Activated T-helper 1 cell treated with anti-CD3 and anti-CD28 coated beads, Interleukin-12 subunit alpha, Interleukin-12 subunit beta, Interleukin-2, Interleukin-4 antibody, amounts not matched to agents 30 ng/mL and 10 ng/mL and 1 ng/mL, durations not matched to agents 14 hours and 24 hours and 36 hours (primary cell): ENCODE measurements at regions not wholly inside any gene's neighbourhood (a gene's known extent, or its start where the extent isn't known, plus 50 kb on each side); places are given as distances from the start of the nearest gene placed in this dataset.

ENCODE experiments used
- DNase-seq: peaks from one replicate; pipeline ENCODE4 v3.0.0; 2021; ENCODE audit warnings: low spot score
- H3K27ac Mint-ChIP-seq: one replicate; pipeline ENCODE4 v1.8.0; 2021; ENCODE audit warnings: mild to moderate bottlenecking, mixed read lengths
- H3K27me3 Mint-ChIP-seq: one replicate; pipeline ENCODE4 v1.8.0; 2022; ENCODE audit warnings: mild to moderate bottlenecking, moderate library complexity, mixed read lengths; ENCODE audit not compliant: insufficient read depth
- H3K36me3 Mint-ChIP-seq: one replicate; pipeline ENCODE4 v1.8.0; 2021; ENCODE audit warnings: low read depth, mixed read lengths
- H3K4me1 Mint-ChIP-seq: one replicate; pipeline ENCODE4 v1.8.0; 2021; ENCODE audit warnings: low read depth, mixed read lengths
- H3K4me3 Mint-ChIP-seq: one replicate; pipeline ENCODE4 v1.8.0; 2021; ENCODE audit warnings: mild to moderate bottlenecking, moderate library complexity, mixed read lengths
- H3K9me3 Mint-ChIP-seq: one replicate; pipeline ENCODE4 v1.8.0; 2021; ENCODE audit warnings: mixed read lengths
- intact Hi-C: fragments of 100-400 bp; cut with micrococcal nuclease; formaldehyde crosslinking; loops from one replicate; pipeline ENCODE4 v1.15.1; 2024

- Mint-ChIP-seq H3K9me3 (no peaks in the 10 kb centered on the region), H3K4me1 (no peaks in the 10 kb centered on the region), H3K36me3 (no peaks in the 10 kb centered on the region), H3K27me3 (peaks cover 2% of the 10 kb centered on the region), H3K4me3 (no peak overlapping the region), H3K27ac (no peak overlapping the region)
- intact Hi-C loops, result no loop called here
- no peak for DNase-seq
These were observed 130.4 kb upstream of the NDUFV2 start for GRCh38 chr18:8972116-8972515.

GRCh38 chr18:8974279-8974678 is 128.2 kb upstream of the NDUFV2 start:
- Mint-ChIP-seq H3K4me1 (no peaks in the 10 kb centered on the region), H3K36me3 (no peaks in the 10 kb centered on the region), H3K27me3 (peaks cover 2% of the 10 kb centered on the region), H3K9me3 (no peaks in the 10 kb centered on the region), H3K27ac (no peak overlapping the region), H3K4me3 (no peak overlapping the region)
- intact Hi-C loops, result no loop called here
- DNase-seq, result no peak

- no peak overlapping the region for H3K27ac Mint-ChIP-seq
- H3K4me1 Mint-ChIP-seq, result no peaks in the 10 kb centered on the region
- no peaks in the 10 kb centered on the region for H3K9me3 Mint-ChIP-seq
- intact Hi-C loops, result no loop called here
- H3K27me3 Mint-ChIP-seq, result peaks cover 2% of the 10 kb centered on the region
- no peaks in the 10 kb centered on the region for H3K36me3 Mint-ChIP-seq
- no peak for DNase-seq
- H3K4me3 Mint-ChIP-seq, result no peak overlapping the region
These were observed 127.8 kb upstream of the NDUFV2 start for GRCh38 chr18:8974696-8975095.

- DNase-seq, result no peak
- H3K36me3 Mint-ChIP-seq, result no peaks in the 10 kb centered on the region
- H3K27ac Mint-ChIP-seq, result no peak overlapping the region
- intact Hi-C loops, result no loop called here
- H3K27me3 Mint-ChIP-seq, result peaks cover 2% of the 10 kb centered on the region
- no peak overlapping the region for H3K4me3 Mint-ChIP-seq
- H3K9me3 Mint-ChIP-seq, result no peaks in the 10 kb centered on the region
- H3K4me1 Mint-ChIP-seq, result no peaks in the 10 kb centered on the region
These were observed 126.9 kb upstream of the NDUFV2 start for GRCh38 chr18:8975624-8976023.

GRCh38 chr18:8976606-8977005 is 125.9 kb upstream of the NDUFV2 start:
- H3K4me1 Mint-ChIP-seq, result no peaks in the 10 kb centered on the region
- H3K27ac Mint-ChIP-seq, result no peak overlapping the region
- intact Hi-C loops, result no loop called here
- H3K27me3 Mint-ChIP-seq, result peaks cover 2% of the 10 kb centered on the region
- H3K36me3 Mint-ChIP-seq, result no peaks in the 10 kb centered on the region
- no peak for DNase-seq
- no peak overlapping the region for H3K4me3 Mint-ChIP-seq
- H3K9me3 Mint-ChIP-seq, result no peaks in the 10 kb centered on the region

- Mint-ChIP-seq H3K36me3 (no peaks in the 10 kb centered on the region), H3K9me3 (no peaks in the 10 kb centered on the region), H3K27me3 (peaks cover 2% of the 10 kb centered on the region), H3K27ac (no peak overlapping the region), H3K4me3 (no peak overlapping the region), H3K4me1 (no peaks in the 10 kb centered on the region)
- intact Hi-C loops, result no loop called here
- no peak for DNase-seq
These were observed 125.3 kb upstream of the NDUFV2 start for GRCh38 chr18:8977166-8977565.

GRCh38 chr18:8977701-8978100 is 124.8 kb upstream of the NDUFV2 start:
- intact Hi-C loops, result no loop called here
- peaks cover 2% of the 10 kb centered on the region for H3K27me3 Mint-ChIP-seq
- H3K9me3 Mint-ChIP-seq, result no peaks in the 10 kb centered on the region

GRCh38 chr18:8978394-8978793 is 124.1 kb upstream of the NDUFV2 start:
- Mint-ChIP-seq H3K4me1 (no peaks in the 10 kb centered on the region), H3K27me3 (peaks cover 2% of the 10 kb centered on the region), H3K9me3 (no peaks in the 10 kb centered on the region), H3K27ac (no peak overlapping the region), H3K4me3 (no peak overlapping the region), H3K36me3 (no peaks in the 10 kb centered on the region)
- DNase-seq, result no peak
- intact Hi-C loops, result no loop called here

More at GRCh38 chr18:8977701-8978100, 124.8 kb upstream of the NDUFV2 start:
- Mint-ChIP-seq H3K36me3 (no peaks in the 10 kb centered on the region), H3K27ac (no peak overlapping the region), H3K4me3 (no peak overlapping the region), H3K4me1 (no peaks in the 10 kb centered on the region)
- no peak for DNase-seq

GRCh38 chr18:8979258-8979988 is 123.1 kb upstream of the NDUFV2 start:
- intact Hi-C loops, result no loop called here
- Mint-ChIP-seq H3K9me3 (no peaks in the 10 kb centered on the region), H3K27ac (no peak overlapping the region), H3K4me1 (no peaks in the 10 kb centered on the region), H3K27me3 (no peaks in the 10 kb centered on the region), H3K36me3 (no peaks in the 10 kb centered on the region), H3K4me3 (no peak overlapping the region)
- DNase-seq, result no peak

- Mint-ChIP-seq H3K4me1 (no peaks in the 10 kb centered on the region), H3K27ac (no peak overlapping the region), H3K27me3 (no peaks in the 10 kb centered on the region), H3K4me3 (no peak overlapping the region), H3K36me3 (no peaks in the 10 kb centered on the region), H3K9me3 (no peaks in the 10 kb centered on the region)
- intact Hi-C loops, result no loop called here
- no peak for DNase-seq
These were observed 122.0 kb upstream of the NDUFV2 start for GRCh38 chr18:8980496-8980895.

- Mint-ChIP-seq H3K9me3 (no peaks in the 10 kb centered on the region), H3K4me3 (no peak overlapping the region), H3K27ac (no peak overlapping the region), H3K4me1 (no peaks in the 10 kb centered on the region), H3K27me3 (no peaks in the 10 kb centered on the region), H3K36me3 (no peaks in the 10 kb centered on the region)
- intact Hi-C loops, result no loop called here
- no peak for DNase-seq
These were observed 121.6 kb upstream of the NDUFV2 start for GRCh38 chr18:8980918-8981317.

- DNase-seq, result no peak
- Mint-ChIP-seq H3K9me3 (no peaks in the 10 kb centered on the region), H3K36me3 (no peaks in the 10 kb centered on the region), H3K27ac (no peak overlapping the region), H3K4me3 (no peak overlapping the region), H3K4me1 (no peaks in the 10 kb centered on the region), H3K27me3 (no peaks in the 10 kb centered on the region)
- intact Hi-C loops, result no loop called here
These were observed 119.9 kb upstream of the NDUFV2 start for GRCh38 chr18:8982416-8983183.

- H3K36me3 Mint-ChIP-seq, result no peaks in the 10 kb centered on the region
- no peaks in the 10 kb centered on the region for H3K9me3 Mint-ChIP-seq
- H3K4me3 Mint-ChIP-seq, result no peak overlapping the region
- no peak overlapping the region for H3K27ac Mint-ChIP-seq
- DNase-seq, result no peak
- H3K27me3 Mint-ChIP-seq, result no peaks in the 10 kb centered on the region
- intact Hi-C loops, result no loop called here
- no peaks in the 10 kb centered on the region for H3K4me1 Mint-ChIP-seq
These were observed 119.3 kb upstream of the NDUFV2 start for GRCh38 chr18:8983195-8983594.
